Muscle layer of colon (tissue), 2 donors: ENCODE measurements at regions not wholly inside any gene's neighbourhood (a gene's known extent, or its start where the extent isn't known, plus 50 kb on each side); places are given as distances from the start of the nearest gene placed in this dataset.
"Not testable (repeated sequence)": the region's sequence is repeated elsewhere in the genome, so short reads cannot be mapped to it uniquely, and the experiment has no call there.

Experiments
- H3K27ac ChIP-seq: one replicate; pipeline ENCODE4 v1.7.0; 2013; ENCODE audit warnings: low read depth, mild to moderate bottlenecking, low read length, moderate library complexity
- H3K27me3 ChIP-seq, 2 donors: one replicate each; pipeline ENCODE4 v1.7.0; 2013; ENCODE audit warnings: low read length in 2 of 2, mild to moderate bottlenecking in 2 of 2; ENCODE audit not compliant: insufficient read depth in 2 of 2, control insufficient read depth in 1 of 2
- H3K36me3 ChIP-seq: one replicate; pipeline ENCODE4 v1.7.0; 2013; ENCODE audit warnings: mild to moderate bottlenecking, low read length; ENCODE audit not compliant: insufficient read depth
- H3K4me1 ChIP-seq: one replicate; pipeline ENCODE4 v1.7.0; 2013; ENCODE audit warnings: mild to moderate bottlenecking, low read length; ENCODE audit not compliant: insufficient read depth
- H3K4me3 ChIP-seq, 2 donors: one replicate each; pipeline ENCODE4 v1.7.0; 2013; ENCODE audit warnings: low read length in 2 of 2, low read depth in 1 of 2, mild to moderate bottlenecking in 1 of 2, moderate library complexity in 1 of 2
- H3K9ac ChIP-seq: one replicate; pipeline ENCODE4 v1.7.0; 2013; ENCODE audit warnings: low read length
- H3K9me3 ChIP-seq: one replicate; pipeline ENCODE4 v1.7.0; 2013; ENCODE audit warnings: mild to moderate bottlenecking, low read length
- donor health status: abdominal sarcoma.
- donor health status: Adenocarcinoma of cecum.

DNA sequence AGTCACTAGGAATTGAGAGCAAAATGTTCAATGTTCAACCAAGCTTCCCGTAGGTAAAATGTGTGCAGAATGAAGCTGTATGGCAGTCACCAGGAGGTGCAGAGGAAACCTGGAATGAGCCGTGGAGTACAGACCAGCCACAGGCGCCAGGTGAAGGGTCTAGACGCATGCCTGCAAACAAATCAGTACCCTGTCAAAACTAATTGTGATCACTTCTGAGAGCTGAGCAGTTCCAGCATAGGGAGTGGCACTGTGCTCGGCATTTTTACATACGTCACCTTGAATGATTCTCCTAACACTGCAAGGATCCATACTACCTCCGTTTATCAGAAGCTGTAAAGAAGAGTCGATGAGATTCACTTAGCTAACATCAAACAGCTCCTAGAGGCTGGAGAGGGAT lies 346.1 kb upstream of the ID2 start:
- Histone ChIP-seq H3K9ac (no peak overlapping the region), H3K36me3 (no peaks in the 10 kb centered on the region), H3K27me3 (no peaks in the 10 kb centered on the region), H3K4me1 (no peaks in the 10 kb centered on the region), H3K4me3 (no peak overlapping the region), H3K27ac (no peak overlapping the region), H3K9me3 (no peaks in the 10 kb centered on the region)

DNA sequence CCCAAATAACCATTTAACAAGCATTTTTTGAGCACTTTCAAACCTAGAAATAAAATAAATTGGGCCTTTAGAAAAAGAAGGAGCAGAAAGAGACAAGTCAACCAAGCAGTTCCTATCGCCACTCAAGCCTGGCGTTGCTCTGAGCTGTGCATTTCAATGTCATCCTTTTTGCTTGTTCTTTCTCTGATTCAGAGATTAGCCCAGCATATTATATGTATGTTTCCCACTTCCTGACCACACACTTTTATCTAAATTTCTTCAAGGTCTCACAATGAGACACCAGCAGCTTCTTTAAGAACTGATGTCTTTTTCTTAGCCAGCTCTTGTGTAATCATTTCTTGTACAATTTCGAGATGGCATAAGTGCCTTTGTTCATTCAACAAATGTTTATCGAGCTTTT lies 344.5 kb upstream of the ID2 start:
- H3K27ac ChIP-seq, result no peak overlapping the region
- no peaks in the 10 kb centered on the region for H3K9me3 ChIP-seq
- H3K4me1 ChIP-seq, result no peaks in the 10 kb centered on the region
- no peak overlapping the region for H3K9ac ChIP-seq
- H3K36me3 ChIP-seq, result no peaks in the 10 kb centered on the region
- no peak overlapping the region for H3K4me3 ChIP-seq
- no peaks in the 10 kb centered on the region for H3K27me3 ChIP-seq

DNA sequence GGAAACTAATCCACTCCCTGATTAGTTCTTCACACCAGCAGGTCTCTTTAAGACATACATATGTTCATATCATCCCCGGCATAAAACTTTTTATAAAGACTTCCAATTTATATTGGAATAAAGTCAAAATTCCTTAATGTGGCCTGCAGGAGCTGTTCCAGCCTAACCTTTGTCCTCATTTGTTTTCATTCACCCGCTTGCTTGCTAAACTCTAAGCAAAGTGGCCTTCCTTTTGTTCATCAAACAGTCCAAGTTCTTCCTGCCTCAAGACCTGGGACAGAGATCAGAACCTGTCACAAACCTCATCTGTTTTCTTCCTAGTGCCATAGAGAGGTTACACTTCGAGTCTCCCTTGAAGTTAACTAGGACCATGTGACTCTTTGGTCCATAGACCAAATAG lies 339.4 kb upstream of the ID2 start:
- no peaks in the 10 kb centered on the region for H3K27me3 ChIP-seq
- H3K9ac ChIP-seq, result no peak overlapping the region
- no peaks in the 10 kb centered on the region for H3K36me3 ChIP-seq
- H3K4me3 ChIP-seq, result no peak overlapping the region
- no peaks in the 10 kb centered on the region for H3K4me1 ChIP-seq
- H3K9me3 ChIP-seq, result no peaks in the 10 kb centered on the region
- H3K27ac ChIP-seq, result no peak overlapping the region

DNA sequence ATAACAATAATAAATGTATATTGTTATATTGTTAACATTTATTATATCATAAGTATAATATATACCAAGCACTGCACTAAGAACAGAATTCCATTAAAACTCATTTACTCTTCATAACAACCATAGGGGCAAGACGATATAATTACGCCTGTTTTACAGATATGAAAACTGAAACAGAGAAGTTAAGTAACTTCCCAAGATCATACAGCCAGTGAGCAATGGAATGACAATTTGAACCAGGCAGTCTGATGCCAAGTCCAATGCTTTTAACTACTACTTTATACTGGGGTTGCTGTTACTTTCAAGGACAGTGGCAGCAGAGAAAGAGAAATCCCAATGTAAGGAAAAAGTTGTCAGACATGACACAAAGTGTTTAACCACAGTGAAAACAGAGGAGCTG lies 338.8 kb upstream of the ID2 start:
- Histone ChIP-seq H3K9me3 (no peaks in the 10 kb centered on the region), H3K4me1 (no peaks in the 10 kb centered on the region), H3K27ac (no peak overlapping the region), H3K36me3 (no peaks in the 10 kb centered on the region), H3K9ac (no peak overlapping the region), H3K27me3 (no peaks in the 10 kb centered on the region), H3K4me3 (no peak overlapping the region)

DNA sequence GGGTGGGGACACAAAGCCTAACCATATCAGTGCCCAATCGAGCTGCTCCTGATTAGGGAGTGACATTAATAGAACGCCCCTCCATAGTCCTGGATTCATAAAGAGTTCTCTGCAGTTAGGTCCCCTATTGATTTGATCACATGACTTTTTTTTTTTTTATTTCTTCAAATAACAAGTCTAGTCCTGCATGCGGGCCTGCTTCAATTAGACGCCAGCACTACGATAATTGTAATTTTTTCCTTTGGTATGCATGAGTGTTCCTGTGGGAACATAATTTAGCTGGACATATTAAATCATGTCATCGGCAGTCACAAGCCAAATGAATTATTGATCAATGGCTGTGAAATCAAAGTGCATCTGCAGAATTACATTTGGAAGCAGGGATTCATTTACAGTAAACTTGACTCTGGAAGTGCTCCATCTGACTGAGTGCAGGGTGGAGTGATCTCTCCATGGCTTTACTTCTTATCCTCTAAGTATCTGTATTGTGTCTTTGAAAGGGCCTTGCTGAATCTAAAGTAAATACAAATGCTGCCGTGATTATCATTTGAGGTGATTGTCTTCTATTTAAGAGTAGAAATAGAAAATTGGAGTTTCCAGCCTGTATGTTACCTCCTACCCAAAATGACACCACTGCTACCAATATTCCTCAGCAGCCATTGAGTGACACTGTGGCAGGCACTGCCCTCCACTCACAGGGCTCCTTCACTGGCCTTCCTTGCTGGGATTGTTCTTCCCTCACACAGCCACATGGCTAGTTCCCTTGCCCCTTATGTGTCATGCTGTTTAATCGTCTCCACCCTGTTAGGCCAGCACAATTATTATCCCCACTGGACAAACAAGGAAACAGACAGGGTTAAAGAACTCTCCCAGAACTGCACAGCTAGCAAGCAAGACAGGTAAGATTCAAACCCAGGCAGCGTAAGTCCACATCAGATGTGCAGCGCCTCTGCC lies 337.4 kb upstream of the ID2 start:
- Histone ChIP-seq H3K4me3 (no peak overlapping the region), H3K9me3 (no peaks in the 10 kb centered on the region), H3K27ac (no peak overlapping the region), H3K36me3 (no peaks in the 10 kb centered on the region), H3K4me1 (no peaks in the 10 kb centered on the region), H3K9ac (no peak overlapping the region), H3K27me3 (no peaks in the 10 kb centered on the region)

DNA sequence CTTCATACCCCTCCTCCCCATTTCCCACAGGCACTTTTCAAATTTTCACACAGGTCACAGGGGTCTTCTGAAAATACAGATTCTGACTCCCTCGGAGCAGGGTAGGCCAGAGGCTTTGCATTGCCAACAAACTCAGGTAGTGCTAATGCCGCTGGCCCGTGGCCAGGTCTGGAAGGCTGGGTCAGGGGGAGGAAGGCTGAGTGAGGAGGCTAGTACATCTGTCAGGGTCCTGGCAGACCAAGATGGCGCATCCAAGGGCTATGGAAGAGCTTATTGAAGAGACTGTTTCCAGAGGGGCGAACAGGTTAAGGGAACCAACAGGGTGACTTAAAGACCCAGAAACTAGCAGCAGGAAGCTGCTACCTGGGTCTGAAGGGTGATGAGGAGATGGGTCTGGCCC lies 336.7 kb upstream of the ID2 start:
- Histone ChIP-seq H3K9me3 (no peaks in the 10 kb centered on the region), H3K4me1 (no peaks in the 10 kb centered on the region), H3K4me3 (no peak overlapping the region), H3K9ac (no peak overlapping the region), H3K27me3 (no peaks in the 10 kb centered on the region), H3K36me3 (no peaks in the 10 kb centered on the region), H3K27ac (no peak overlapping the region)

DNA sequence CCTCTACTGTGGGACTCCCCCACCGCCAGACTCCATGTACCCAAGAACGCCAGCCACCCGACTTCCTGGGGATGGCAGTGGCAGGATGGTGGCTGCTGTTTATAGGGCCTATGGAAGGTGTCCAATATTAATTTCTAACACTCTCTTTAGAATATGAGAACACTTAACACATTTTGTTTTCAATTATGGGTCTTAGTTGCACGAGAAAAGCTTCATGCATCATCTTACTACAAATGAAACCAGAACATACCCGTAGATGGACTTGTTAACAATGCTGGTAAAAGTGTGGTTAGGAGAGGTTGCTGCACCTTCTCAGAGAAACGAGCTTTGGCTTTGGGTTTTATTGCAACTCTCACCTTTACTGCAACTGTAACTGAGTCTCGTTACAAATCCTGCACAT lies 335.6 kb upstream of the ID2 start:
- no peak overlapping the region for H3K4me3 ChIP-seq
- H3K4me1 ChIP-seq, result no peaks in the 10 kb centered on the region
- H3K9me3 ChIP-seq, result no peaks in the 10 kb centered on the region
- H3K9ac ChIP-seq, result no peak overlapping the region
- H3K27ac ChIP-seq, result no peak overlapping the region
- no peaks in the 10 kb centered on the region for H3K27me3 ChIP-seq
- no peaks in the 10 kb centered on the region for H3K36me3 ChIP-seq

DNA sequence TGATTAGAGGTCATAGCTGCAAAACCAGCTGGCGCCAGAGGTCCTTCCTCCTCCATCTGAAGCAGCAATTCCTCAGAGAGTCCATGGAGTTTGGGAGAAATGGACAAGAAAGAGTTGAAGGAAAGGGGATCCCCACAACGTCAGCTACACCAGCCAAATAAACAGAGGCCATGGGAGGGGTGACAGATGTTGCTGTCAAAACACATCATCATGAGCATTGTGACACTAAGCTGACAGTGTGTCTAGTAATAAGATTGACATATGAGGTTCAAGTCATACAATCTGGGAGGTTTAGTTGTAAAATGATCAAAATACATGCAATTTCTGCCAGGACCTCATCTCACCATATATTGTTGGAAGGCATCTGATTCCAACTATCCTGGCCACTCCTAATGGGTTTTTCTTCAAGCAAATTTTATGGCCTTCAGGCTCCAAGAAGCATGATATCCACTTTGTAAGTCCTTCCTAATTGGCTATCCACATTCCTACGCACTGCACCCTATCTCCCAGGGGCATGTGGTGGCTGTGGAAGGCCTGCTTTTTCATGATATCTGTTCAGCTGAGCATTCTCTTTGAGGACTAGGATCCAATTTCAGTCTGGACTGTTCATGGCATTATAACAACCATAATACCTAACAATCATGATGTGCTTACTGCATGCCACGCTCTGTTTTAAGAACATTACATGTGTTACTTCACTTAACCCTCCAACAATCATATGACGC lies 335.0 kb upstream of the ID2 start:
- Histone ChIP-seq H3K36me3 (no peaks in the 10 kb centered on the region), H3K4me3 (no peak overlapping the region), H3K4me1 (no peaks in the 10 kb centered on the region), H3K9me3 (no peaks in the 10 kb centered on the region), H3K9ac (no peak overlapping the region), H3K27ac (no peak overlapping the region), H3K27me3 (no peaks in the 10 kb centered on the region)

DNA sequence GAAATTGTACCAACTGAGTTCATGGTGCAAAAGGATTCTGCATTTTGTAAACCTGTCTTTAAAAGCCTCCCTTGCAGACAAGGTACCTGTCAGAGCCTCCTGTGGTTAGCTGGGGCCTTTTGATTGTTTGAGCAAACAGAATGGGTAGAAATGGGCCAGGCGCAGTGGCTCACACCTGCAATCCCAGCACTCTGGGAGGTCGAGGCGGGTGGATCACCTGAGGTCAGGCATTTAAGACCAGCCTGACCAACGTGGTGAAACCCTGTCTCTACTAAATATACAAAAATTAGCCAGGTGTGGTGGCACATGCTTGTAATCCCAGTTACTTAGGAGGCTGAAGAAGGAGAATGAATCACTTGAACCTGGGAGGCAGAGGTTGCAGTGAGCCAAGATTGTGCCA lies 332.9 kb upstream of the ID2 start:
- not testable (repeated sequence) for H3K27ac ChIP-seq, H3K4me1 ChIP-seq, H3K36me3 ChIP-seq, H3K27me3 ChIP-seq, H3K9me3 ChIP-seq, H3K9ac ChIP-seq, H3K4me3 ChIP-seq

DNA sequence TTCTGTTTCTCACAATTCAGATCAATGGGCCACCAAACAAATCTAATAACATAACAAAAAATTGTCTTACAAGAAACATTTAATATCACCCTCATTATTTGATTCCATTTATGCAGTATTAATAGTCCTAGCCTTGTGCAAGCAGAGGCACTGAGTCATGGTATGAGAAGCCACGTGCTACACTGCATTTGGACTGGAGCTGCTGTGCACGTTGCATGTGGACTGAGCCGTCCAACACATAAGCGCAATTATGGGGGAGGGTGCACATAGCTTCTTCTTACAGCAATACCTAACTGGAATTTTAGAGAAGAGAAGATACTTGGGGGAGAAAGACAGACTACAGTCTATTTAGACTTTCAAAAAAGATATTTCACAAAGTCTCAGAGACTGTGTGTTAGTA lies 329.6 kb upstream of the ID2 start:
- Histone ChIP-seq H3K27me3 (no peaks in the 10 kb centered on the region), H3K4me3 (no peak overlapping the region), H3K9me3 (no peaks in the 10 kb centered on the region), H3K36me3 (no peaks in the 10 kb centered on the region), H3K9ac (no peak overlapping the region), H3K4me1 (no peaks in the 10 kb centered on the region), H3K27ac (no peak overlapping the region)

DNA sequence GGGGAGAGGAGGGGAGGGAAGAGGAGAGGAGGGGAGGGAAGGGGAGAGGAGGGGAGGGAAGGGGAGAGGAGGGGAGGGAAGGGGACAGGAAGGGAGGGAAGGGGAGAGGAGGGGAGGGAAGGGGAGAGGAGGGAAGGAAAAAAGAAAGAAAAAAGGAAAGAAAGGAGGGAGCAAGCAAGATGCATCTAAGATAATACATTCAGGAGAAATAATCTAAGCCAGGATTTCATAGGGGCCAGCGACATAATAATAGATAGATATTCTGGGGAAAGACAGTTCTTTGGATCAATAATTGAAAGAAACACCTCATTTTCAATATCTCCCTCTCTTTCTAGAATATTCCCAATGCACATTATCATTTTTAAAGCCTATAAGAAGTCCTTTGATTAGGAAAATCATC lies 328.9 kb upstream of the ID2 start:
- Histone ChIP-seq H3K36me3 (no peaks in the 10 kb centered on the region), H3K9me3 (no peaks in the 10 kb centered on the region), H3K4me1 (no peaks in the 10 kb centered on the region), H3K4me3 (no peak overlapping the region), H3K9ac (no peak overlapping the region), H3K27ac (no peak overlapping the region), H3K27me3 (no peaks in the 10 kb centered on the region)
